ENCODE measurements at regions not wholly inside any gene's neighbourhood (a gene's known extent, or its start where the extent isn't known, plus 50 kb on each side); places are given as distances from the start of the nearest gene placed in this dataset.

DNA sequence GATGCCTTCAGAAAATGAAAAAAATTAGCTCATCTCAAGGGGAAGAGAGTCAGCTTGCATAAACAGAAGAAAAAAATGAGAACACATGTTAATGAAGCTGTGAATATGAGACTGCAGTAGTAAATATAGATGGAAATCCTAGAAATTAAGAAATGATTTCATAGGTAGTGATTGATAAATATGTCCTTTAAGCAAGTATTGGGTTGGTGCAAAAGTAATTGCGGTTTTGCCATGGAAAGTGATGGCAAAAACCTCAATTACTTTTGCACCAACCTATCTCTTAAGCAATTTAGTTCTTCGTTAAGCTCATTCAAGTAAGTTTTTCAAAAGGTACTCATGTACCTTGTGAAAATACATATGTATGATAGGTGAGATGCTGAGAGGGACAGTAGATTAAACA lies 400.9 kb downstream of the SH2D1A start:
- Histone ChIP-seq H3K4me3 (ENCODE audit: control extremely low read depth in 1 of 5, extremely low read depth in 1 of 5, insufficient read depth in 1 of 5, low read depth in 2 of 5, low read length in 4 of 5) (no peak overlapping the region), H3K27ac (ENCODE audit: low read length in 2 of 2) (no peak overlapping the region), H2AFZ (ENCODE audit: insufficient read depth, low read depth, low read length, poor library complexity, severe bottlenecking) (no peak overlapping the region), H3K9me3 (ENCODE audit: control extremely low read depth in 1 of 3, control insufficient read depth in 2 of 3, insufficient read depth in 1 of 3, low read length in 2 of 3) (no peaks in the 10 kb centered on the region), H4K20me1 (ENCODE audit: control insufficient read depth, insufficient read depth, low read length, poor library complexity, severe bottlenecking) (no peaks in the 10 kb centered on the region), H3K27me3 (replicated peaks in 1 of 4; ENCODE audit: control extremely low read depth in 1 of 4, control insufficient read depth in 3 of 4, insufficient read depth in 4 of 4, low read length in 3 of 4) (no peaks in the 10 kb centered on the region), H3K4me2 (replicated peaks; ENCODE audit: low read depth, low read length, poor library complexity, severe bottlenecking) (no peak overlapping the region), H3K79me2 (ENCODE audit: control insufficient read depth, insufficient read depth, low read length) (no peaks in the 10 kb centered on the region), H3K4me1 (ENCODE audit: control insufficient read depth in 2 of 2, insufficient read depth in 2 of 2, low read length in 2 of 2) (no peaks in the 10 kb centered on the region), H3K9ac (ENCODE audit: low read length) (no peak overlapping the region), H3K36me3 (replicated peaks in 1 of 2; ENCODE audit: control extremely low read depth in 1 of 2, control insufficient read depth in 1 of 2, extremely low read depth in 1 of 2, insufficient read depth in 2 of 2, low read length in 1 of 2) (no peaks in the 10 kb centered on the region)
- intact Hi-C loops (cut with micrococcal nuclease): no loop called here
- no peak overlapping the region for H3K27ac Mint-ChIP-seq
- ATAC-seq (ENCODE audit: low read depth) (no peak), DNase-seq (no peak)
- no CpG with 5 or more reads among the region's 2 CpGs for WGBS (ENCODE audit: insufficient coverage)
- TF ChIP-seq, protein P1, sequence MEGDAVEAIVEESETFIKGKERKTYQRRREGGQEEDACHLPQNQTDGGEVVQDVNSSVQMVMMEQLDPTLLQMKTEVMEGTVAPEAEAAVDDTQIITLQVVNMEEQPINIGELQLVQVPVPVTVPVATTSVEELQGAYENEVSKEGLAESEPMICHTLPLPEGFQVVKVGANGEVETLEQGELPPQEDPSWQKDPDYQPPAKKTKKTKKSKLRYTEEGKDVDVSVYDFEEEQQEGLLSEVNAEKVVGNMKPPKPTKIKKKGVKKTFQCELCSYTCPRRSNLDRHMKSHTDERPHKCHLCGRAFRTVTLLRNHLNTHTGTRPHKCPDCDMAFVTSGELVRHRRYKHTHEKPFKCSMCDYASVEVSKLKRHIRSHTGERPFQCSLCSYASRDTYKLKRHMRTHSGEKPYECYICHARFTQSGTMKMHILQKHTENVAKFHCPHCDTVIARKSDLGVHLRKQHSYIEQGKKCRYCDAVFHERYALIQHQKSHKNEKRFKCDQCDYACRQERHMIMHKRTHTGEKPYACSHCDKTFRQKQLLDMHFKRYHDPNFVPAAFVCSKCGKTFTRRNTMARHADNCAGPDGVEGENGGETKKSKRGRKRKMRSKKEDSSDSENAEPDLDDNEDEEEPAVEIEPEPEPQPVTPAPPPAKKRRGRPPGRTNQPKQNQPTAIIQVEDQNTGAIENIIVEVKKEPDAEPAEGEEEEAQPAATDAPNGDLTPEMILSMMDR (IDR thresholded peaks at IDR 0.05): no peak
- TF ChIP-seq EZH2 (IDR thresholded peaks at IDR 0.05; ENCODE audit: borderline replicate concordance, insufficient read depth, low read depth, low read length, poor library complexity, severe bottlenecking): no peak
- no peaks in the 10 kb centered on the region for H3K4me1 Mint-ChIP-seq
- H3K9me3 Mint-ChIP-seq (ENCODE audit: insufficient read depth): no peaks in the 10 kb centered on the region
- ChIA-PET CTCF (no interaction called here), POLR2A (no interaction called here)
- H3K27me3 Mint-ChIP-seq: no peaks in the 10 kb centered on the region
- H3K4me3 Mint-ChIP-seq: no peak overlapping the region

DNA sequence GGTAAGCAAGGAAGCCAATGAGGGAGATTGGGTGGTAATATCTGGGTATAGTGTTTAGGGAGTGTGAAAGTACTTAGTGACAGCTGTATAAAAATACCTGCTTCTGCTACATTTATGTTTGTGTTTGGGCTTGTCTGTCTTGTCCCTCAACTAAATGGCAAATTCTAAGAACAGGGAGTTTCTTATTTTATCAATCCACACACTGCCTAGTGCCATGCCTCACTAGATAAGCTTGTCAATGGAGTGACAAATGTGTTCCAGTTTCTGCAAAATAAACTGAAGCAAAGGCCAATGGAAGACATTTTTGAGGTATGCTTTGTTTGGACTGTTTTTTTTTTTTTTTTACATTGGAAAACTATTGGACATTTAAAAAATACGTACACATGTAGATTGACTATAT lies 418.0 kb downstream of the SH2D1A start:
- DNase-seq (no peak), ATAC-seq (ENCODE audit: low read depth) (no peak)
- Histone ChIP-seq H3K4me1 (ENCODE audit: control insufficient read depth in 2 of 2, insufficient read depth in 2 of 2, low read length in 2 of 2) (no peaks in the 10 kb centered on the region), H3K27me3 (replicated peaks in 1 of 4; ENCODE audit: control extremely low read depth in 1 of 4, control insufficient read depth in 3 of 4, insufficient read depth in 4 of 4, low read length in 3 of 4) (no peaks in the 10 kb centered on the region), H3K36me3 (replicated peaks in 1 of 2; ENCODE audit: control extremely low read depth in 1 of 2, control insufficient read depth in 1 of 2, extremely low read depth in 1 of 2, insufficient read depth in 2 of 2, low read length in 1 of 2) (no peaks in the 10 kb centered on the region), H3K27ac (ENCODE audit: low read length in 2 of 2) (no peak overlapping the region), H3K9ac (ENCODE audit: low read length) (no peak overlapping the region), H3K79me2 (ENCODE audit: control insufficient read depth, insufficient read depth, low read length) (no peaks in the 10 kb centered on the region), H3K9me3 (ENCODE audit: control extremely low read depth in 1 of 3, control insufficient read depth in 2 of 3, insufficient read depth in 1 of 3, low read length in 2 of 3) (no peaks in the 10 kb centered on the region), H3K4me2 (replicated peaks; ENCODE audit: low read depth, low read length, poor library complexity, severe bottlenecking) (no peak overlapping the region), H2AFZ (ENCODE audit: insufficient read depth, low read depth, low read length, poor library complexity, severe bottlenecking) (no peak overlapping the region), H4K20me1 (ENCODE audit: control insufficient read depth, insufficient read depth, low read length, poor library complexity, severe bottlenecking) (no peaks in the 10 kb centered on the region), H3K4me3 (ENCODE audit: control extremely low read depth in 1 of 5, extremely low read depth in 1 of 5, insufficient read depth in 1 of 5, low read depth in 2 of 5, low read length in 4 of 5) (no peak overlapping the region)
- ChIA-PET CTCF (no interaction called here), POLR2A (no interaction called here)
- Mint-ChIP-seq H3K9me3 (ENCODE audit: insufficient read depth) (no peaks in the 10 kb centered on the region), H3K4me1 (no peaks in the 10 kb centered on the region), H3K4me3 (no peak overlapping the region), H3K27me3 (no peaks in the 10 kb centered on the region), H3K27ac (no peak overlapping the region)
- no CpG with 5 or more reads among the region's 1 CpG for WGBS (ENCODE audit: insufficient coverage)
- intact Hi-C loops (cut with micrococcal nuclease): no loop called here
- TF ChIP-seq, protein P1 (IDR thresholded peaks at IDR 0.05): no peak
- TF ChIP-seq EZH2 (IDR thresholded peaks at IDR 0.05; ENCODE audit: borderline replicate concordance, insufficient read depth, low read depth, low read length, poor library complexity, severe bottlenecking): no peak
